ENCODE measurements at regions not wholly inside any gene's neighbourhood (a gene's known extent, or its start where the extent isn't known, plus 50 kb on each side); places are given as distances from the start of the nearest gene placed in this dataset.

GRCh38 chr5:87074934-87075541 lies 192.6 kb upstream of the RASA1 start:
- TF ChIP-seq CTCF (optimal IDR thresholded peaks at IDR 0.05 in 1 of 3, IDR thresholded peaks at IDR 0.05 in 1 of 3, conservative IDR thresholded peaks at IDR 0.05 in 1 of 3; ENCODE audit: extremely low read depth in 1 of 3, insufficient read depth in 2 of 3, low read length in 3 of 3) (no peak), EZH2 (IDR thresholded peaks at IDR 0.05; ENCODE audit: low read length) (no peak)
